GM12878 (cell line): ENCODE measurements at regions not wholly inside any gene's neighbourhood (a gene's known extent, or its start where the extent isn't known, plus 50 kb on each side); places are given as distances from the start of the nearest gene placed in this dataset.

Experiments used
- ATAC-seq: fragments of 200-7000 bp; cut with Tn5 transposase; 3 replicates; pipeline ENCODE4 v1.9.1; 2020; ENCODE audit warnings: mild to moderate bottlenecking, moderate library complexity
- BruUV-seq: library from RNA; stranded (reverse); fragments of 400-500 nt; replicated peaks from 2 replicates; lab custom pipeline; 2021; lab: Mats Ljungman, UMichigan
- CTCF ChIA-PET: fragments of 300-600 bp; sonication (Branson Sonifier 250); formaldehyde crosslinking; extraction: SDS; loops from one replicate; lab custom pipeline; 2021; ENCODE audit warnings: inconsistent platforms; lab: Yijun Ruan, JAX
- POLR2A ChIA-PET: fragments of 350-600 bp; formaldehyde crosslinking; extraction: SDS; loops from one replicate; lab custom pipeline; 2021; ENCODE audit warnings: inconsistent platforms; lab: Charles Lee
- RAD21 ChIA-PET: fragments of 300-600 bp; sonication (Branson Sonifier 250); formaldehyde crosslinking; loops from one replicate; lab custom pipeline; 2023; ENCODE audit warnings: antibody characterized with exemption; ENCODE audit not compliant: unreplicated experiment; lab: Charles Lee
- SMC1A ChIA-PET: fragments of 300-600 bp; sonication (Branson Sonifier 250); formaldehyde crosslinking; loops from one replicate; lab custom pipeline; 2023; ENCODE audit not compliant: unreplicated experiment, uncharacterized antibody; lab: Charles Lee
- DNase-seq: peaks from one replicate; pipeline ENCODE4 v3.0.0-alpha.2; 2011; ENCODE audit warnings: low read depth, low spot score
- FAIRE-seq: peaks from 3 replicates; lab custom pipeline; 2011; peaks lifted over from hg19 to GRCh38; lab: Jason Lieb, UNC
- H2AFZ ChIP-seq: 2 replicates; pipeline ENCODE4 v1.6.0; 2011; ENCODE audit warnings: low read depth, low read length, control low read depth; ENCODE audit not compliant: control insufficient read depth
- H3K27ac ChIP-seq: 2 replicates; pipeline ENCODE4 v1.5.1; 2011; ENCODE audit warnings: control low read depth; ENCODE audit not compliant: control insufficient read depth, insufficient read depth
- H3K27me3 ChIP-seq, 2 experiments: replicated peaks in 1 of 2; 2 replicates each; pipeline versions ENCODE4 v1.6.0 to v1.6.1; 2011; ENCODE audit warnings: low read length in 1 of 2; ENCODE audit not compliant: control insufficient read depth in 2 of 2, insufficient read depth in 2 of 2
- H3K36me3 ChIP-seq, 2 experiments: 2 replicates each; pipeline ENCODE4 v1.5.1; 2011; ENCODE audit warnings: low read length in 1 of 2; ENCODE audit not compliant: control insufficient read depth in 2 of 2, insufficient read depth in 2 of 2
- H3K4me1 ChIP-seq: 2 replicates; pipeline ENCODE4 v1.6.1; 2011; ENCODE audit warnings: mild to moderate bottlenecking, low read length, moderate library complexity, mixed read lengths; ENCODE audit not compliant: control insufficient read depth, insufficient read depth
- H3K4me2 ChIP-seq: 2 replicates; pipeline ENCODE4 v1.6.0; 2011; ENCODE audit warnings: control low read depth; ENCODE audit not compliant: control insufficient read depth, insufficient read depth
- H3K4me3 ChIP-seq: fragments of 200-600 bp; sonication (generic); 2 replicates; pipeline ENCODE4 v1.5.1; 2016
- H3K79me2 ChIP-seq: 2 replicates; pipeline ENCODE4 v1.6.0; 2011; ENCODE audit warnings: low read length; ENCODE audit not compliant: control insufficient read depth, insufficient read depth
- H3K9ac ChIP-seq: 2 replicates; pipeline ENCODE4 v1.8.0; 2011; ENCODE audit warnings: low read length, control low read depth, mixed read lengths; ENCODE audit not compliant: control insufficient read depth, insufficient read depth
- H3K9me3 ChIP-seq: replicated peaks from 3 replicates; pipeline ENCODE4 v1.5.1; 2011; ENCODE audit warnings: mild to moderate bottlenecking, low read length; ENCODE audit not compliant: control insufficient read depth, insufficient read depth
- H4K20me1 ChIP-seq: 2 replicates; pipeline ENCODE4 v1.6.0; 2011; ENCODE audit not compliant: control insufficient read depth, insufficient read depth
- CREB1 ChIP-seq: IDR thresholded peaks from 2 replicates; pipeline ENCODE4 v1.6.1; 2012; ENCODE audit warnings: low read depth, mild to moderate bottlenecking, inconsistent platforms
- MYC ChIP-seq: IDR thresholded peaks from 2 replicates; pipeline ENCODE4 v1.6.1; 2011; ENCODE audit warnings: mild to moderate bottlenecking, low read length, moderate library complexity, inconsistent platforms; ENCODE audit not compliant: insufficient read depth, insufficient replicate concordance, insufficient read length, severe bottlenecking
- SMAD5 ChIP-seq: IDR thresholded peaks from 2 replicates; pipeline ENCODE4 v1.6.1; 2016; ENCODE audit warnings: antibody characterized with exemption, low read depth
- SPI1 ChIP-seq: IDR thresholded peaks from 2 replicates; pipeline ENCODE4 v1.6.1; 2011; ENCODE audit warnings: low read depth, mild to moderate bottlenecking, low read length, moderate library complexity, borderline replicate concordance; ENCODE audit not compliant: insufficient read depth
- ZSCAN29 ChIP-seq: fragments of 450-650 bp; IDR thresholded peaks from 2 replicates; pipeline ENCODE4 v1.6.1; 2017; ENCODE audit warnings: mild to moderate bottlenecking, moderate library complexity
- WGBS: methylation state at CpG from one replicate; pipeline ENCODE4 v1.1.6; 2016; ENCODE audit warnings: low lambda C conversion rate; ENCODE audit not compliant: insufficient replicate concordance, insufficient coverage; ENCODE audit errors: missing lambda C conversion rate; 5-methylcytosine and 5-hydroxymethylcytosine counted together
- in situ Hi-C: fragments of 300-500 bp; cut with MboI; formaldehyde crosslinking; loops from 9 replicates; pipeline ENCODE4 v1.14.3; 2018; ENCODE audit warnings: mixed read lengths
- intact Hi-C: fragments of 100-400 bp; cut with micrococcal nuclease; formaldehyde crosslinking; loops from one replicate; pipeline ENCODE4 v1.14.2; 2022; ENCODE audit not compliant: unreplicated experiment
- TF ChIP-seq, protein P1 (sequence below): fragments of 450-650 bp; formaldehyde crosslinking; IDR thresholded peaks from 2 replicates; pipeline ENCODE4 v1.5.0; 2022; ENCODE audit warnings: mild to moderate bottlenecking, missing genetic modification characterization

GRCh38 chr12:30823764-30824163 lies 69.0 kb upstream of the CAPRIN2 start:
- CTCF ChIA-PET, result interaction anchor here (0.7 kb wide), 1 partner anchor 869 kb away, joined by 3 read pairs; no protein-coding TSS in a partner anchor
- WGBS, result 76% methylated on average over 13 of the region's 13 CpGs
- RAD21 ChIA-PET, result no interaction called here

More at GRCh38 chr12:30823764-30824163, 69.0 kb upstream of the CAPRIN2 start:
- Histone ChIP-seq H3K9ac (no peak overlapping the region), H3K4me1 (no peaks in the 10 kb centered on the region)
- TF ChIP-seq SPI1, result no peak
- TF ChIP-seq, protein P1, sequence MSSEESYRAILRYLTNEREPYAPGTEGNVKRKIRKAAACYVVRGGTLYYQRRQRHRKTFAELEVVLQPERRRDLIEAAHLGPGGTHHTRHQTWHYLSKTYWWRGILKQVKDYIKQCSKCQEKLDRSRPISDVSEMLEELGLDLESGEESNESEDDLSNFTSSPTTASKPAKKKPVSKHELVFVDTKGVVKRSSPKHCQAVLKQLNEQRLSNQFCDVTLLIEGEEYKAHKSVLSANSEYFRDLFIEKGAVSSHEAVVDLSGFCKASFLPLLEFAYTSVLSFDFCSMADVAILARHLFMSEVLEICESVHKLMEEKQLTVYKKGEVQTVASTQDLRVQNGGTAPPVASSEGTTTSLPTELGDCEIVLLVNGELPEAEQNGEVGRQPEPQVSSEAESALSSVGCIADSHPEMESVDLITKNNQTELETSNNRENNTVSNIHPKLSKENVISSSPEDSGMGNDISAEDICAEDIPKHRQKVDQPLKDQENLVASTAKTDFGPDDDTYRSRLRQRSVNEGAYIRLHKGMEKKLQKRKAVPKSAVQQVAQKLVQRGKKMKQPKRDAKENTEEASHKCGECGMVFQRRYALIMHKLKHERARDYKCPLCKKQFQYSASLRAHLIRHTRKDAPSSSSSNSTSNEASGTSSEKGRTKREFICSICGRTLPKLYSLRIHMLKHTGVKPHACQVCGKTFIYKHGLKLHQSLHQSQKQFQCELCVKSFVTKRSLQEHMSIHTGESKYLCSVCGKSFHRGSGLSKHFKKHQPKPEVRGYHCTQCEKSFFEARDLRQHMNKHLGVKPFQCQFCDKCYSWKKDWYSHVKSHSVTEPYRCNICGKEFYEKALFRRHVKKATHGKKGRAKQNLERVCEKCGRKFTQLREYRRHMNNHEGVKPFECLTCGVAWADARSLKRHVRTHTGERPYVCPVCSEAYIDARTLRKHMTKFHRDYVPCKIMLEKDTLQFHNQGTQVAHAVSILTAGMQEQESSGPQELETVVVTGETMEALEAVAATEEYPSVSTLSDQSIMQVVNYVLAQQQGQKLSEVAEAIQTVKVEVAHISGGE (CRISPR knock-in tag), result no peak
- no peak for TF ChIP-seq ZSCAN29
- no peak for TF ChIP-seq MYC
- TF ChIP-seq SMAD5, result no peak
- TF ChIP-seq CREB1, result no peak
- TF ChIP-seq, all 136 proteins: peak for 0
- Histone ChIP-seq H2AFZ (no peak overlapping the region), H3K79me2 (no peaks in the 10 kb centered on the region), H3K9me3 (no peaks in the 10 kb centered on the region), H3K27me3 (peaks cover 5 to 6% of the 10 kb centered on the region in 2 experiments), H3K4me2 (no peak overlapping the region), H3K36me3 (no peaks in the 10 kb centered on the region), H3K4me3 (no peak overlapping the region), H3K27ac (no peak overlapping the region), H4K20me1 (no peaks in the 10 kb centered on the region; the same call in 1 of the 2 replicates)
- in situ Hi-C loops (no loop called here), intact Hi-C loops (no loop called here)
- DNase-seq (no peak), FAIRE-seq (no peak), ATAC-seq (no peak)
- ChIA-PET POLR2A (interaction anchor here (0.6 kb wide), 1 partner anchor 204 kb away, joined by 4 read pairs; no protein-coding TSS in a partner anchor), SMC1A (no interaction called here)
- BruUV-seq, result no TSS peak
